Endothelial cell of umbilical vein (primary cell): ENCODE measurements at regions not wholly inside any gene's neighbourhood (a gene's known extent, or its start where the extent isn't known, plus 50 kb on each side); places are given as distances from the start of the nearest gene placed in this dataset.

ENCODE experiments used
- BruUV-seq: library from RNA; stranded (reverse); fragments of 400-500 nt; replicated peaks from 2 replicates; lab custom pipeline; 2021; lab: Mats Ljungman, UMichigan
- CTCF ChIA-PET: fragments of 300-600, 350-600 bp; sonication (Branson Sonifier 250); formaldehyde crosslinking; loops from one replicate; lab custom pipeline; 2021; ENCODE audit warnings: antibody characterized with exemption, inconsistent platforms; lab: Charles Lee
- POLR2A ChIA-PET: fragments of 300-600, 350-600 bp; sonication (Branson Sonifier 250); formaldehyde crosslinking; loops from one replicate; lab custom pipeline; 2021; ENCODE audit warnings: antibody characterized with exemption, inconsistent platforms; lab: Charles Lee
- DNase-seq: peaks from one replicate; pipeline ENCODE4 v3.0.0-alpha.2; 2011; ENCODE audit warnings: low read depth, low spot score
- FAIRE-seq: peaks from 2 replicates; lab custom pipeline; 2011; peaks lifted over from hg19 to GRCh38; lab: Jason Lieb, UNC
- H2AFZ ChIP-seq: 2 replicates; pipeline ENCODE4 v1.6.0; 2012; ENCODE audit warnings: low read depth, low read length, control low read depth, inconsistent platforms
- H3K27ac ChIP-seq: 2 replicates; pipeline ENCODE4 v1.5.1; 2011; ENCODE audit warnings: low read depth, mild to moderate bottlenecking, control low read depth, low read length, moderate library complexity; ENCODE audit not compliant: insufficient read depth
- H3K27me3 ChIP-seq, 2 experiments: 2 replicates each; pipeline versions ENCODE4 v1.6.0 to v1.6.1; 2011; ENCODE audit warnings: low read length in 2 of 2, mixed read lengths in 1 of 2; ENCODE audit not compliant: control insufficient read depth in 2 of 2, insufficient read depth in 2 of 2
- H3K36me3 ChIP-seq, 2 experiments: 2 replicates in 1 of 2; 3 replicates in 1 of 2; pipeline ENCODE4 v1.5.1; 2011; ENCODE audit warnings: low read length in 2 of 2, mild to moderate bottlenecking in 1 of 2, moderate library complexity in 1 of 2; ENCODE audit not compliant: control insufficient read depth in 2 of 2, insufficient read depth in 2 of 2; ENCODE audit errors: extremely low read depth in 1 of 2
- H3K4me1 ChIP-seq: 3 replicates; pipeline ENCODE4 v1.5.1; 2011; ENCODE audit warnings: mild to moderate bottlenecking, low read length; ENCODE audit not compliant: control insufficient read depth, insufficient read depth; ENCODE audit errors: extremely low read depth
- H3K4me2 ChIP-seq: 2 replicates; pipeline ENCODE4 v1.6.1; 2011; ENCODE audit warnings: low read length, control low read depth, mixed read lengths; ENCODE audit not compliant: insufficient read depth
- H3K4me3 ChIP-seq, 3 experiments: fragments of 200-600 bp in 1 of 3; sonication (generic), shearing (Covaris generic) in 1 of 3; replicated peaks in 1 of 3; 2 replicates each; pipeline ENCODE4 v1.5.1; 2011 to 2016; ENCODE audit warnings: control low read depth in 3 of 3, low read length in 3 of 3, mild to moderate bottlenecking in 2 of 3, inconsistent platforms in 1 of 3, low read depth in 1 of 3, moderate library complexity in 1 of 3; ENCODE audit not compliant: insufficient read depth in 1 of 3
- H3K79me2 ChIP-seq: 2 replicates; pipeline ENCODE4 v1.6.0; 2012; ENCODE audit warnings: low read length, inconsistent platforms; ENCODE audit not compliant: control insufficient read depth, insufficient read depth
- H3K9ac ChIP-seq: replicated peaks from 2 replicates; pipeline ENCODE3; 2011; ENCODE audit warnings: low read length, control low read depth; ENCODE audit not compliant: insufficient read depth; ENCODE audit errors: extremely low read depth
- H3K9me1 ChIP-seq: replicated peaks from 3 replicates; pipeline ENCODE4 v1.6.0; 2011; ENCODE audit warnings: mild to moderate bottlenecking, low read length; ENCODE audit not compliant: control insufficient read depth, insufficient read depth; ENCODE audit errors: extremely low read depth
- H3K9me3 ChIP-seq: replicated peaks from 2 replicates; pipeline ENCODE4 v1.5.1; 2012; ENCODE audit warnings: low read length, inconsistent platforms; ENCODE audit not compliant: control insufficient read depth, insufficient read depth
- H4K20me1 ChIP-seq: replicated peaks from 2 replicates; pipeline ENCODE3; 2011; ENCODE audit warnings: mild to moderate bottlenecking, low read length; ENCODE audit not compliant: control insufficient read depth, insufficient read depth; ENCODE audit errors: extremely low read depth
- CTCF ChIP-seq, 2 donors: IDR thresholded peaks; 1 replicate in 1 of 2; 2 replicates in 1 of 2; pipeline ENCODE4 v1.5.1; 2011; ENCODE audit warnings: low read length in 2 of 2, mild to moderate bottlenecking in 2 of 2, moderate library complexity in 2 of 2, control low read depth in 1 of 2, inconsistent platforms in 1 of 2, low read depth in 1 of 2; ENCODE audit not compliant: insufficient read depth in 1 of 2; ENCODE audit errors: extremely low read depth in 1 of 2
- EZH2 ChIP-seq: IDR thresholded peaks from 2 replicates; pipeline ENCODE4 v1.6.1; 2012; ENCODE audit warnings: borderline replicate concordance, low read depth, mild to moderate bottlenecking, moderate library complexity, low read length, inconsistent platforms; ENCODE audit not compliant: severe bottlenecking
- GATA2 ChIP-seq: IDR thresholded peaks from 2 replicates; pipeline ENCODE4 v1.7.0; 2011; ENCODE audit warnings: low read depth, mild to moderate bottlenecking, moderate library complexity, mixed read lengths, low read length; ENCODE audit not compliant: insufficient read length, insufficient read depth
- JUN ChIP-seq: IDR thresholded peaks from 2 replicates; pipeline ENCODE4 v1.6.1; 2011; ENCODE audit warnings: borderline replicate concordance, low read depth; ENCODE audit not compliant: insufficient read length, insufficient read depth
- MAX ChIP-seq: IDR thresholded peaks from 2 replicates; pipeline ENCODE4 v1.6.1; 2011; ENCODE audit not compliant: insufficient read depth, insufficient read length
- MYC ChIP-seq: IDR thresholded peaks from one replicate; pipeline ENCODE4 v1.6.1; 2011; ENCODE audit warnings: mild to moderate bottlenecking, low read depth, low read length
- POLR2A ChIP-seq: IDR thresholded peaks from 2 replicates; pipeline ENCODE4 v1.6.1; 2012; ENCODE audit warnings: low read depth, mild to moderate bottlenecking, control low read depth, low read length
- dilution Hi-C: fragments of 300-500 bp; cut with MboI; formaldehyde crosslinking; loops from one replicate; pipeline ENCODE4 v1.15.0; 2019; ENCODE audit warnings: low sequenced_read_pairs; ENCODE audit not compliant: extremely low pct_ligation_motif_present
- intact Hi-C: fragments of 100-400 bp; cut with micrococcal nuclease; formaldehyde crosslinking; loops from one replicate; pipeline ENCODE4 v1.10.0; 2022

- CTCF ChIA-PET: interaction anchor here (0.9 kb wide), 1 partner anchor 25 kb away, joined by 3 read pairs; no protein-coding TSS in a partner anchor
- POLR2A ChIA-PET: no interaction called here
- BruUV-seq: no TSS peak
- Histone ChIP-seq H3K4me2 (no peak overlapping the region), H2AFZ (no peak overlapping the region), H3K4me3 (no peak overlapping the region), H4K20me1 (no peaks in the 10 kb centered on the region), H3K27ac (no peak overlapping the region), H3K36me3 (no peaks in the 10 kb centered on the region), H3K4me1 (no peaks in the 10 kb centered on the region), H3K27me3 (no peaks in the 10 kb centered on the region), H3K9ac (no peak overlapping the region), H3K9me3 (no peaks in the 10 kb centered on the region), H3K79me2 (no peaks in the 10 kb centered on the region), H3K9me1 (no peaks in the 10 kb centered on the region)
- intact Hi-C loops (no loop called here), dilution Hi-C loops (no loop called here)
- no peak for TF ChIP-seq JUN
- TF ChIP-seq MYC: no peak
- TF ChIP-seq POLR2A: no peak
- TF ChIP-seq CTCF (IDR thresholded peaks at IDR 0.05; ENCODE audit: extremely low read depth in 1 of 2, insufficient read depth in 1 of 2, low read depth in 1 of 2, low read length in 2 of 2): no peak
- TF ChIP-seq GATA2: no peak
- TF ChIP-seq MAX: no peak
- no peak for TF ChIP-seq EZH2
- DNase-seq (no peak), FAIRE-seq (no peak)
Measured at GRCh38 chr6:56877922-56878321, 77.0 kb upstream of the BEND6 start.
